Neural cell (in vitro differentiated cells): ENCODE measurements at regions not wholly inside any gene's neighbourhood (a gene's known extent, or its start where the extent isn't known, plus 50 kb on each side); places are given as distances from the start of the nearest gene placed in this dataset.

Experiments
- H2AFZ ChIP-seq: fragments of 200-600, 300-800 bp; sonication (generic), shearing (Covaris generic); 2 replicates; pipeline ENCODE4 v1.6.0; 2014; ENCODE audit warnings: low read depth, mild to moderate bottlenecking, antibody characterized with exemption, low read length, moderate library complexity
- H3F3A ChIP-seq: fragments of 200-600 bp; shearing (Covaris generic); 2 replicates; pipeline ENCODE4 v1.6.1; 2016; ENCODE audit warnings: mild to moderate bottlenecking, moderate library complexity, mixed read lengths, antibody characterized with exemption, low read length; ENCODE audit not compliant: insufficient read depth, poor library complexity, severe bottlenecking
- H3K27ac ChIP-seq: fragments of 200-600, 300-800 bp; sonication (generic), shearing (Covaris generic); 2 replicates; pipeline ENCODE4 v1.5.1; 2014; ENCODE audit warnings: mild to moderate bottlenecking, low read length, moderate library complexity
- H3K27me3 ChIP-seq: fragments of 300-800, 200-600 bp; sonication (generic), shearing (Covaris generic); 2 replicates; pipeline ENCODE4 v1.6.0; 2014; ENCODE audit warnings: mild to moderate bottlenecking, low read depth, low read length, moderate library complexity; ENCODE audit not compliant: insufficient read depth
- H3K36me3 ChIP-seq: fragments of 300-800, 200-600 bp; sonication (generic), shearing (Covaris generic); 2 replicates; pipeline ENCODE4 v1.5.1; 2014; ENCODE audit warnings: mild to moderate bottlenecking, antibody characterized with exemption, low read length, moderate library complexity; ENCODE audit not compliant: insufficient read depth
- H3K4me2 ChIP-seq: fragments of 300-800, 200-600 bp; sonication (generic), shearing (Covaris generic); 2 replicates; pipeline ENCODE4 v1.6.0; 2014; ENCODE audit warnings: mild to moderate bottlenecking, low read length
- H3K4me3 ChIP-seq: fragments of 300-800, 200-600 bp; sonication (generic), shearing (Covaris generic); 2 replicates; pipeline ENCODE4 v1.5.1; 2014; ENCODE audit warnings: mild to moderate bottlenecking, low read length, moderate library complexity
- H3K79me2 ChIP-seq: fragments of 200-600 bp; shearing (Covaris generic); replicated peaks from 2 replicates; pipeline ENCODE4 v1.6.0; 2014; ENCODE audit warnings: mild to moderate bottlenecking, low read length, moderate library complexity; ENCODE audit not compliant: insufficient read depth
- H3K9ac ChIP-seq: fragments of 300-800, 200-600 bp; sonication (generic), shearing (Covaris generic); 2 replicates; pipeline ENCODE4 v1.6.1; 2016; ENCODE audit warnings: mild to moderate bottlenecking, low read length, mixed read lengths
- H3K9me2 ChIP-seq: fragments of 200-600 bp; shearing (Covaris generic); 2 replicates; pipeline ENCODE4 v1.6.1; 2016; ENCODE audit warnings: mild to moderate bottlenecking, low read length, mixed read lengths; ENCODE audit not compliant: insufficient read depth
- H3K9me3 ChIP-seq: fragments of 200-600, 300-800 bp; sonication (generic), shearing (Covaris generic); 2 replicates; pipeline ENCODE4 v1.6.1; 2016; ENCODE audit warnings: mild to moderate bottlenecking, mixed run types, low read length, moderate library complexity, mixed read lengths
- H4K20me1 ChIP-seq: fragments of 200-600 bp; shearing (Covaris generic); 2 replicates; pipeline ENCODE4 v1.6.1; 2016; ENCODE audit warnings: mild to moderate bottlenecking, mixed run types; ENCODE audit not compliant: insufficient read depth
- EP300 ChIP-seq: fragments of 450-650 bp; conservative IDR thresholded peaks from 2 replicates; pipeline ENCODE4 v1.6.1; 2014; ENCODE audit warnings: antibody characterized with exemption, mild to moderate bottlenecking, moderate library complexity; ENCODE audit not compliant: poor library complexity, severe bottlenecking
- EZH2 ChIP-seq: fragments of 200-600, 300-800 bp; shearing (Covaris generic), sonication (generic); IDR thresholded peaks from 2 replicates; pipeline ENCODE4 v1.6.1; 2014; ENCODE audit warnings: antibody characterized with exemption, low read length, borderline replicate concordance, mild to moderate bottlenecking; ENCODE audit not compliant: insufficient read depth, poor library complexity, severe bottlenecking
- MXI1 ChIP-seq: fragments of 450-650 bp; conservative IDR thresholded peaks from 2 replicates; pipeline ENCODE4 v1.6.1; 2014; ENCODE audit warnings: antibody characterized with exemption, mild to moderate bottlenecking; ENCODE audit not compliant: poor library complexity, severe bottlenecking
- POLR2AphosphoS5 ChIP-seq: IDR thresholded peaks from 2 replicates; pipeline ENCODE4 v1.6.1; 2012
- RAD21 ChIP-seq: fragments of 450-650 bp; conservative IDR thresholded peaks from 2 replicates; pipeline ENCODE4 v1.6.1; 2014; ENCODE audit warnings: antibody characterized with exemption, mild to moderate bottlenecking, moderate library complexity
- SMC3 ChIP-seq: fragments of 450-650 bp; conservative IDR thresholded peaks from 2 replicates; pipeline ENCODE4 v1.6.1; 2014; ENCODE audit warnings: antibody characterized with exemption, mild to moderate bottlenecking, moderate library complexity; ENCODE audit not compliant: poor library complexity
- TAF1 ChIP-seq: IDR thresholded peaks from 2 replicates; pipeline ENCODE4 v1.6.1; 2012; ENCODE audit warnings: low read depth
- TF ChIP-seq, protein P1 (sequence below): IDR thresholded peaks from 2 replicates; pipeline ENCODE4 v1.6.1; 2012; ENCODE audit warnings: borderline replicate concordance
- TF ChIP-seq, protein P2 (sequence below): fragments of 450-650 bp; IDR thresholded peaks from 2 replicates; pipeline ENCODE4 v1.5.1; 2014; ENCODE audit warnings: antibody characterized with exemption, mild to moderate bottlenecking, moderate library complexity; ENCODE audit not compliant: poor library complexity, severe bottlenecking

- Histone ChIP-seq H3K79me2 (no peaks in the 10 kb centered on the region), H3K27me3 (no peaks in the 10 kb centered on the region), H3K9ac (no peak overlapping the region), H4K20me1 (no peaks in the 10 kb centered on the region), H3K36me3 (no peaks in the 10 kb centered on the region), H3K9me3 (no peaks in the 10 kb centered on the region), H2AFZ (no peak overlapping the region), H3K4me2 (no peak overlapping the region), H3F3A (no peaks in the 10 kb centered on the region), H3K27ac (no peak overlapping the region), H3K9me2 (no peaks in the 10 kb centered on the region), H3K4me3 (no peak overlapping the region)
- TF ChIP-seq POLR2AphosphoS5 (no peak), TAF1 (no peak), SMC3 (no peak), EP300 (no peak), RAD21 (no peak), MXI1 (no peak), EZH2 (no peak)
- TF ChIP-seq, protein P1, sequence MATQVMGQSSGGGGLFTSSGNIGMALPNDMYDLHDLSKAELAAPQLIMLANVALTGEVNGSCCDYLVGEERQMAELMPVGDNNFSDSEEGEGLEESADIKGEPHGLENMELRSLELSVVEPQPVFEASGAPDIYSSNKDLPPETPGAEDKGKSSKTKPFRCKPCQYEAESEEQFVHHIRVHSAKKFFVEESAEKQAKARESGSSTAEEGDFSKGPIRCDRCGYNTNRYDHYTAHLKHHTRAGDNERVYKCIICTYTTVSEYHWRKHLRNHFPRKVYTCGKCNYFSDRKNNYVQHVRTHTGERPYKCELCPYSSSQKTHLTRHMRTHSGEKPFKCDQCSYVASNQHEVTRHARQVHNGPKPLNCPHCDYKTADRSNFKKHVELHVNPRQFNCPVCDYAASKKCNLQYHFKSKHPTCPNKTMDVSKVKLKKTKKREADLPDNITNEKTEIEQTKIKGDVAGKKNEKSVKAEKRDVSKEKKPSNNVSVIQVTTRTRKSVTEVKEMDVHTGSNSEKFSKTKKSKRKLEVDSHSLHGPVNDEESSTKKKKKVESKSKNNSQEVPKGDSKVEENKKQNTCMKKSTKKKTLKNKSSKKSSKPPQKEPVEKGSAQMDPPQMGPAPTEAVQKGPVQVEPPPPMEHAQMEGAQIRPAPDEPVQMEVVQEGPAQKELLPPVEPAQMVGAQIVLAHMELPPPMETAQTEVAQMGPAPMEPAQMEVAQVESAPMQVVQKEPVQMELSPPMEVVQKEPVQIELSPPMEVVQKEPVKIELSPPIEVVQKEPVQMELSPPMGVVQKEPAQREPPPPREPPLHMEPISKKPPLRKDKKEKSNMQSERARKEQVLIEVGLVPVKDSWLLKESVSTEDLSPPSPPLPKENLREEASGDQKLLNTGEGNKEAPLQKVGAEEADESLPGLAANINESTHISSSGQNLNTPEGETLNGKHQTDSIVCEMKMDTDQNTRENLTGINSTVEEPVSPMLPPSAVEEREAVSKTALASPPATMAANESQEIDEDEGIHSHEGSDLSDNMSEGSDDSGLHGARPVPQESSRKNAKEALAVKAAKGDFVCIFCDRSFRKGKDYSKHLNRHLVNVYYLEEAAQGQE = no peak
- TF ChIP-seq, protein P2, sequence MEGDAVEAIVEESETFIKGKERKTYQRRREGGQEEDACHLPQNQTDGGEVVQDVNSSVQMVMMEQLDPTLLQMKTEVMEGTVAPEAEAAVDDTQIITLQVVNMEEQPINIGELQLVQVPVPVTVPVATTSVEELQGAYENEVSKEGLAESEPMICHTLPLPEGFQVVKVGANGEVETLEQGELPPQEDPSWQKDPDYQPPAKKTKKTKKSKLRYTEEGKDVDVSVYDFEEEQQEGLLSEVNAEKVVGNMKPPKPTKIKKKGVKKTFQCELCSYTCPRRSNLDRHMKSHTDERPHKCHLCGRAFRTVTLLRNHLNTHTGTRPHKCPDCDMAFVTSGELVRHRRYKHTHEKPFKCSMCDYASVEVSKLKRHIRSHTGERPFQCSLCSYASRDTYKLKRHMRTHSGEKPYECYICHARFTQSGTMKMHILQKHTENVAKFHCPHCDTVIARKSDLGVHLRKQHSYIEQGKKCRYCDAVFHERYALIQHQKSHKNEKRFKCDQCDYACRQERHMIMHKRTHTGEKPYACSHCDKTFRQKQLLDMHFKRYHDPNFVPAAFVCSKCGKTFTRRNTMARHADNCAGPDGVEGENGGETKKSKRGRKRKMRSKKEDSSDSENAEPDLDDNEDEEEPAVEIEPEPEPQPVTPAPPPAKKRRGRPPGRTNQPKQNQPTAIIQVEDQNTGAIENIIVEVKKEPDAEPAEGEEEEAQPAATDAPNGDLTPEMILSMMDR = no peak
Observed at GRCh38 chr9:91102269-91102668, 259.4 kb downstream of the AUH start.

GRCh38 chr9:91103931-91104330 lies 257.8 kb downstream of the AUH start:
- Histone ChIP-seq H3K9ac (no peak overlapping the region), H3K79me2 (no peaks in the 10 kb centered on the region), H3K9me3 (no peaks in the 10 kb centered on the region), H3K4me3 (no peak overlapping the region), H3K4me2 (no peak overlapping the region), H3K36me3 (no peaks in the 10 kb centered on the region), H2AFZ (no peak overlapping the region), H3K9me2 (no peaks in the 10 kb centered on the region), H3F3A (no peaks in the 10 kb centered on the region), H4K20me1 (no peaks in the 10 kb centered on the region), H3K27me3 (no peaks in the 10 kb centered on the region), H3K27ac (no peak overlapping the region)
- TF ChIP-seq, protein P2 = no peak
- TF ChIP-seq EP300 = no peak
- TF ChIP-seq TAF1 = no peak
- no peak for TF ChIP-seq MXI1
- TF ChIP-seq EZH2 = no peak
- TF ChIP-seq POLR2AphosphoS5 = no peak
- TF ChIP-seq, protein P1 = no peak
- TF ChIP-seq RAD21 = no peak
- TF ChIP-seq SMC3 = no peak
